ENCODE measurements at regions not wholly inside any gene's neighbourhood (a gene's known extent, or its start where the extent isn't known, plus 50 kb on each side); places are given as distances from the start of the nearest gene placed in this dataset.

- CTCF ChIA-PET: no interaction called here
These were observed 107.7 kb upstream of the ZNF32 start for GRCh38 chr10:43756341-43756740.

GRCh38 chr10:43754569-43755260 is 106.0 kb upstream of the ZNF32 start:
- ChIA-PET POLR2A (no interaction called here), CTCF (no interaction called here)

More at GRCh38 chr10:43756341-43756740, 107.7 kb upstream of the ZNF32 start:
- POLR2A ChIA-PET: no interaction called here

- POLR2A ChIA-PET: no interaction called here
- CTCF ChIA-PET: no interaction called here
These were observed 104.8 kb upstream of the ZNF32 start for GRCh38 chr10:43753397-43754061.

- POLR2A ChIA-PET: no interaction called here
These were observed 104.0 kb upstream of the ZNF32 start for GRCh38 chr10:43752682-43753081.

GRCh38 chr10:43751646-43752045 is 103.0 kb upstream of the ZNF32 start:
- CTCF ChIA-PET: no interaction called here
- POLR2A ChIA-PET: no interaction called here

More at GRCh38 chr10:43752682-43753081, 104.0 kb upstream of the ZNF32 start:
- CTCF ChIA-PET: no interaction called here

GRCh38 chr10:43749940-43750552 is 101.4 kb upstream of the ZNF32 start:
- ChIA-PET CTCF (interaction anchor here (0.5 kb wide), 1 partner anchor 208 kb away, joined by 3 read pairs; no protein-coding TSS in a partner anchor), POLR2A (no interaction called here)

GRCh38 chr10:43749145-43749576 is 100.5 kb upstream of the ZNF32 start:
- CTCF ChIA-PET: no interaction called here
- POLR2A ChIA-PET: no interaction called here

GRCh38 chr10:43748560-43748959 is 99.9 kb upstream of the ZNF32 start:
- ChIA-PET CTCF (no interaction called here), POLR2A (no interaction called here)

- ChIA-PET POLR2A (no interaction called here), CTCF (no interaction called here)
These were observed 98.2 kb upstream of the ZNF32 start for GRCh38 chr10:43746906-43747305.

- ChIA-PET CTCF (no interaction called here), POLR2A (no interaction called here)
These were observed 90.5 kb upstream of the ZNF32 start for GRCh38 chr10:43739161-43739560.

- ChIA-PET POLR2A (no interaction called here), CTCF (no interaction called here)
These were observed 88.3 kb upstream of the ZNF32 start for GRCh38 chr10:43737003-43737402.

GRCh38 chr10:43735907-43736306 is 87.2 kb upstream of the ZNF32 start:
- CTCF ChIA-PET: interaction anchor here (0.6 kb wide), 1 partner anchor 935 kb away, joined by 4 read pairs; no protein-coding TSS in a partner anchor
- POLR2A ChIA-PET: no interaction called here

GRCh38 chr10:43734716-43735115 is 86.0 kb upstream of the ZNF32 start:
- POLR2A ChIA-PET: no interaction called here
- CTCF ChIA-PET: interaction anchor here (0.8 kb wide), 1 partner anchor 45 kb away, joined by 3 read pairs; no protein-coding TSS in a partner anchor

GRCh38 chr10:43731486-43731885 is 82.8 kb upstream of the ZNF32 start:
- CTCF ChIA-PET: no interaction called here
- POLR2A ChIA-PET: no interaction called here

- ChIA-PET CTCF (no interaction called here), POLR2A (no interaction called here)
These were observed 79.7 kb upstream of the ZNF32 start for GRCh38 chr10:43728425-43728824.

- CTCF ChIA-PET: no interaction called here
- POLR2A ChIA-PET: no interaction called here
These were observed 79.3 kb upstream of the ZNF32 start for GRCh38 chr10:43727935-43728334.

- CTCF ChIA-PET: no interaction called here
- POLR2A ChIA-PET: no interaction called here
These were observed 66.7 kb upstream of the ZNF32 start for GRCh38 chr10:43715334-43715733.

- ChIA-PET POLR2A (no interaction called here), CTCF (no interaction called here)
These were observed 64.3 kb upstream of the ZNF32 start for GRCh38 chr10:43712821-43713584.

- ChIA-PET POLR2A (no interaction called here), CTCF (no interaction called here)
These were observed 62.2 kb upstream of the ZNF32 start for GRCh38 chr10:43710772-43711471.

GRCh38 chr10:43708262-43708661 is 59.6 kb upstream of the ZNF32 start:
- ChIA-PET CTCF (no interaction called here), POLR2A (no interaction called here)

All from activated CD8-positive, alpha-beta memory T cell treated with anti-CD3 and anti-CD28 coated beads for 36 hours (primary cell).